ENCODE measurements at regions not wholly inside any gene's neighbourhood (a gene's known extent, or its start where the extent isn't known, plus 50 kb on each side); places are given as distances from the start of the nearest gene placed in this dataset.

DNA sequence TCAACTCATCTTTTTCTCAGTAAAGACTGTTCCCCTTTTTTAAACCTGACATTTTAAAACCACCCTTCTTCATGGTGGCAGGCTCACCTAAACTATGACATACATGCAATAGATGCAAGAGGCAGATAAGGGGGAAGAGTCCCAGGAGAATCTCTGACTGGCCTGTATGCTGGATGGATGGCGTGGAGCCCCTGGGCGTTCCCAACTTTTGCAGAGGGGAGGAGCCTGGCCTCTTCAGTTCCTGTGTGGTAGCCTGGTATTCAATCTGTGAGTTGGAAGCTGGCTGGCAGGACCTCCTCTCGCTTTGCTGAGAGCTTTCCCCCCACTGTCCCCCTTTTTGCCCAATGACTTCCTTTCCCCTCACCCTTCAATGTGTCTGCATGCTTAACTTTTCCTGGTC, 217.6 kb upstream of the CA10 start:
- peak overlapping the region; percentile 97 for H2AFZ ChIP-seq
- no peak overlapping the region for H3K27ac ChIP-seq (ENCODE audit: low read depth)
- DNase-seq (ENCODE audit: low spot score) (peak; percentile 33), ATAC-seq (peak; percentile 83)
- no peaks in the 10 kb centered on the region for H4K20me1 ChIP-seq (replicated peaks; ENCODE audit: insufficient read depth)
- no peak overlapping the region for H3K4me3 ChIP-seq
- H3K4me1 Mint-ChIP-seq = peaks cover 5% of the 10 kb centered on the region; the same call in 2 of the 3 replicates
- no peaks in the 10 kb centered on the region for H3F3A ChIP-seq (replicated peaks; ENCODE audit: low read depth)
- no peak overlapping the region for H3K4me2 ChIP-seq
- TF ChIP-seq EZH2phosphoT487 (IDR thresholded peaks at IDR 0.05; ENCODE audit: unreplicated experiment) = no peak
- no peak for TF ChIP-seq POLR2AphosphoS5 (IDR thresholded peaks at IDR 0.05; ENCODE audit: low read depth)
- TF ChIP-seq JUNB (IDR thresholded peaks at IDR 0.05; ENCODE audit: unreplicated experiment) = no peak
- no peaks in the 10 kb centered on the region for H3K27me3 ChIP-seq (ENCODE audit: insufficient read depth)
- H3K4me3 Mint-ChIP-seq = no peak overlapping the region
- H3K79me2 ChIP-seq (replicated peaks; ENCODE audit: insufficient read depth) = no peaks in the 10 kb centered on the region
- H3K9me2 ChIP-seq (ENCODE audit: insufficient read depth) = no peaks in the 10 kb centered on the region
- H3K27ac Mint-ChIP-seq = no peak overlapping the region
- H3K27me3 Mint-ChIP-seq (ENCODE audit: insufficient read depth, low read depth, poor library complexity) = no peaks in the 10 kb centered on the region
- H3K9me3 Mint-ChIP-seq = peaks cover 12% of the 10 kb centered on the region
- H3K36me3 ChIP-seq (ENCODE audit: insufficient read depth) = no peaks in the 10 kb centered on the region
- H3K4me1 ChIP-seq (ENCODE audit: insufficient read depth) = no peaks in the 10 kb centered on the region
- peaks cover 8% of the 10 kb centered on the region for H3K36me3 Mint-ChIP-seq (ENCODE audit: low read depth)

DNA sequence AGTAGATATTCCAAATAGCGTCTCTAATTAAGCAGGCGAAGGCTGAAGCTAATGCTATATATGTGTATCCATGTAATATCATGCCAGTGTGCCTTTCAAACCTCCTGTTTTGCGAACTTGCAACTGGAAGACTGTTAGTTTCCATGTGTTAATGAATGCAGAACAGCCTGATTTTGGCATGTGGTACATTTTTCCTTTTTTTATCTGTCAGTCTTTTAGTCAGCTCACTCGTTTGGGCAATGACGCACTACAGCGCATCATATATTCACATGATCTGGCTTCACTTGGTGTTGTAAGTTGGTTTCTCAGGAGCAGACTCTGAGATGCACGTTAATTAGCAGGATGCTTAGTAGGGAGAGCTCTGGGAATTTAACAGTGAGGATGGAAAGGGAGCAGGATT, 210.4 kb upstream of the CA10 start:
- no peaks in the 10 kb centered on the region for H3K27me3 Mint-ChIP-seq (ENCODE audit: insufficient read depth, low read depth, poor library complexity)
- Histone ChIP-seq H3K36me3 (ENCODE audit: insufficient read depth) (no peaks in the 10 kb centered on the region), H3K27ac (ENCODE audit: low read depth) (no peak overlapping the region), H3K4me2 (no peak overlapping the region), H3F3A (replicated peaks; ENCODE audit: low read depth) (no peaks in the 10 kb centered on the region), H3K27me3 (ENCODE audit: insufficient read depth) (no peaks in the 10 kb centered on the region), H3K4me3 (no peak overlapping the region), H3K4me1 (ENCODE audit: insufficient read depth) (no peaks in the 10 kb centered on the region), H3K79me2 (replicated peaks; ENCODE audit: insufficient read depth) (no peaks in the 10 kb centered on the region), H3K9me2 (ENCODE audit: insufficient read depth) (no peaks in the 10 kb centered on the region), H2AFZ (no peak overlapping the region), H4K20me1 (replicated peaks; ENCODE audit: insufficient read depth) (no peaks in the 10 kb centered on the region)
- H3K27ac Mint-ChIP-seq = no peak overlapping the region
- no peaks in the 10 kb centered on the region for H3K36me3 Mint-ChIP-seq (ENCODE audit: low read depth)
- H3K4me3 Mint-ChIP-seq = no peak overlapping the region
- ATAC-seq = no peak
- peaks cover 4% of the 10 kb centered on the region; the same call in 2 of the 3 replicates for H3K4me1 Mint-ChIP-seq
- no peak for DNase-seq (ENCODE audit: low spot score)
- no peaks in the 10 kb centered on the region; the same call in 1 of the 3 replicates for H3K9me3 Mint-ChIP-seq
- TF ChIP-seq EZH2 (IDR thresholded peaks at IDR 0.05; ENCODE audit: low read depth, unreplicated experiment) (no peak), NANOG (IDR thresholded peaks at IDR 0.05; ENCODE audit: borderline replicate concordance) (no peak), JUNB (IDR thresholded peaks at IDR 0.05; ENCODE audit: unreplicated experiment) (no peak), STAT1 (IDR thresholded peaks at IDR 0.05; ENCODE audit: unreplicated experiment) (no peak), POLR2AphosphoS5 (IDR thresholded peaks at IDR 0.05; ENCODE audit: low read depth) (no peak), ZNF114 (CRISPR knock-in tag; IDR thresholded peaks at IDR 0.05) (no peak)
- TF ChIP-seq, protein P1, sequence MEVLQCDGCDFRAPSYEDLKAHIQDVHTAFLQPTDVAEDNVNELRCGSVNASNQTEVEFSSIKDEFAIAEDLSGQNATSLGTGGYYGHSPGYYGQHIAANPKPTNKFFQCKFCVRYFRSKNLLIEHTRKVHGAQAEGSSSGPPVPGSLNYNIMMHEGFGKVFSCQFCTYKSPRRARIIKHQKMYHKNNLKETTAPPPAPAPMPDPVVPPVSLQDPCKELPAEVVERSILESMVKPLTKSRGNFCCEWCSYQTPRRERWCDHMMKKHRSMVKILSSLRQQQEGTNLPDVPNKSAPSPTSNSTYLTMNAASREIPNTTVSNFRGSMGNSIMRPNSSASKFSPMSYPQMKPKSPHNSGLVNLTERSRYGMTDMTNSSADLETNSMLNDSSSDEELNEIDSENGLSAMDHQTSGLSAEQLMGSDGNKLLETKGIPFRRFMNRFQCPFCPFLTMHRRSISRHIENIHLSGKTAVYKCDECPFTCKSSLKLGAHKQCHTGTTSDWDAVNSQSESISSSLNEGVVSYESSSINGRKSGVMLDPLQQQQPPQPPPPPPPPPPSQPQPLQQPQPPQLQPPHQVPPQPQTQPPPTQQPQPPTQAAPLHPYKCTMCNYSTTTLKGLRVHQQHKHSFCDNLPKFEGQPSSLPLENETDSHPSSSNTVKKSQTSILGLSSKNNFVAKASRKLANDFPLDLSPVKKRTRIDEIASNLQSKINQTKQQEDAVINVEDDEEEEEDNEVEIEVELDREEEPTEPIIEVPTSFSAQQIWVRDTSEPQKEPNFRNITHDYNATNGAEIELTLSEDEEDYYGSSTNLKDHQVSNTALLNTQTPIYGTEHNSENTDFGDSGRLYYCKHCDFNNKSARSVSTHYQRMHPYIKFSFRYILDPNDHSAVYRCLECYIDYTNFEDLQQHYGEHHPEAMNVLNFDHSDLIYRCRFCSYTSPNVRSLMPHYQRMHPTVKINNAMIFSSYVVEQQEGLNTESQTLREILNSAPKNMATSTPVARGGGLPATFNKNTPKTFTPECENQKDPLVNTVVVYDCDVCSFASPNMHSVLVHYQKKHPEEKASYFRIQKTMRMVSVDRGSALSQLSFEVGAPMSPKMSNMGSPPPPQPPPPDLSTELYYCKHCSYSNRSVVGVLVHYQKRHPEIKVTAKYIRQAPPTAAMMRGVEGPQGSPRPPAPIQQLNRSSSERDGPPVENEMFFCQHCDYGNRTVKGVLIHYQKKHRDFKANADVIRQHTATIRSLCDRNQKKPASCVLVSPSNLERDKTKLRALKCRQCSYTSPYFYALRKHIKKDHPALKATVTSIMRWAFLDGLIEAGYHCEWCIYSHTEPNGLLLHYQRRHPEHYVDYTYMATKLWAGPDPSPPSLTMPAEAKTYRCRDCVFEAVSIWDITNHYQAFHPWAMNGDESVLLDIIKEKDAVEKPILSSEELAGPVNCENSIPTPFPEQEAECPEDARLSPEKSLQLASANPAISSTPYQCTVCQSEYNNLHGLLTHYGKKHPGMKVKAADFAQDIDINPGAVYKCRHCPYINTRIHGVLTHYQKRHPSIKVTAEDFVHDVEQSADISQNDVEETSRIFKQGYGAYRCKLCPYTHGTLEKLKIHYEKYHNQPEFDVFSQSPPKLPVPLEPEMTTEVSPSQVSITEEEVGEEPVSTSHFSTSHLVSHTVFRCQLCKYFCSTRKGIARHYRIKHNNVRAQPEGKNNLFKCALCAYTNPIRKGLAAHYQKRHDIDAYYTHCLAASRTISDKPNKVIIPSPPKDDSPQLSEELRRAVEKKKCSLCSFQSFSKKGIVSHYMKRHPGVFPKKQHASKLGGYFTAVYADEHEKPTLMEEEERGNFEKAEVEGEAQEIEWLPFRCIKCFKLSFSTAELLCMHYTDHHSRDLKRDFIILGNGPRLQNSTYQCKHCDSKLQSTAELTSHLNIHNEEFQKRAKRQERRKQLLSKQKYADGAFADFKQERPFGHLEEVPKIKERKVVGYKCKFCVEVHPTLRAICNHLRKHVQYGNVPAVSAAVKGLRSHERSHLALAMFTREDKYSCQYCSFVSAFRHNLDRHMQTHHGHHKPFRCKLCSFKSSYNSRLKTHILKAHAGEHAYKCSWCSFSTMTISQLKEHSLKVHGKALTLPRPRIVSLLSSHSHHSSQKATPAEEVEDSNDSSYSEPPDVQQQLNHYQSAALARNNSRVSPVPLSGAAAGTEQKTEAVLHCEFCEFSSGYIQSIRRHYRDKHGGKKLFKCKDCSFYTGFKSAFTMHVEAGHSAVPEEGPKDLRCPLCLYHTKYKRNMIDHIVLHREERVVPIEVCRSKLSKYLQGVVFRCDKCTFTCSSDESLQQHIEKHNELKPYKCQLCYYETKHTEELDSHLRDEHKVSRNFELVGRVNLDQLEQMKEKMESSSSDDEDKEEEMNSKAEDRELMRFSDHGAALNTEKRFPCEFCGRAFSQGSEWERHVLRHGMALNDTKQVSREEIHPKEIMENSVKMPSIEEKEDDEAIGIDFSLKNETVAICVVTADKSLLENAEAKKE (CRISPR knock-in tag; IDR thresholded peaks at IDR 0.05) = no peak
- TF ChIP-seq, protein P2, sequence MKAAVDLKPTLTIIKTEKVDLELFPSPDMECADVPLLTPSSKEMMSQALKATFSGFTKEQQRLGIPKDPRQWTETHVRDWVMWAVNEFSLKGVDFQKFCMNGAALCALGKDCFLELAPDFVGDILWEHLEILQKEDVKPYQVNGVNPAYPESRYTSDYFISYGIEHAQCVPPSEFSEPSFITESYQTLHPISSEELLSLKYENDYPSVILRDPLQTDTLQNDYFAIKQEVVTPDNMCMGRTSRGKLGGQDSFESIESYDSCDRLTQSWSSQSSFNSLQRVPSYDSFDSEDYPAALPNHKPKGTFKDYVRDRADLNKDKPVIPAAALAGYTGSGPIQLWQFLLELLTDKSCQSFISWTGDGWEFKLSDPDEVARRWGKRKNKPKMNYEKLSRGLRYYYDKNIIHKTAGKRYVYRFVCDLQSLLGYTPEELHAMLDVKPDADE (IDR thresholded peaks at IDR 0.05) = no peak
- TF ChIP-seq, protein P3, sequence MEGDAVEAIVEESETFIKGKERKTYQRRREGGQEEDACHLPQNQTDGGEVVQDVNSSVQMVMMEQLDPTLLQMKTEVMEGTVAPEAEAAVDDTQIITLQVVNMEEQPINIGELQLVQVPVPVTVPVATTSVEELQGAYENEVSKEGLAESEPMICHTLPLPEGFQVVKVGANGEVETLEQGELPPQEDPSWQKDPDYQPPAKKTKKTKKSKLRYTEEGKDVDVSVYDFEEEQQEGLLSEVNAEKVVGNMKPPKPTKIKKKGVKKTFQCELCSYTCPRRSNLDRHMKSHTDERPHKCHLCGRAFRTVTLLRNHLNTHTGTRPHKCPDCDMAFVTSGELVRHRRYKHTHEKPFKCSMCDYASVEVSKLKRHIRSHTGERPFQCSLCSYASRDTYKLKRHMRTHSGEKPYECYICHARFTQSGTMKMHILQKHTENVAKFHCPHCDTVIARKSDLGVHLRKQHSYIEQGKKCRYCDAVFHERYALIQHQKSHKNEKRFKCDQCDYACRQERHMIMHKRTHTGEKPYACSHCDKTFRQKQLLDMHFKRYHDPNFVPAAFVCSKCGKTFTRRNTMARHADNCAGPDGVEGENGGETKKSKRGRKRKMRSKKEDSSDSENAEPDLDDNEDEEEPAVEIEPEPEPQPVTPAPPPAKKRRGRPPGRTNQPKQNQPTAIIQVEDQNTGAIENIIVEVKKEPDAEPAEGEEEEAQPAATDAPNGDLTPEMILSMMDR (conservative IDR thresholded peaks at IDR 0.05; ENCODE audit: low read depth in 2 of 2) = no peak

Measured in GM23338 (cell line).